Suppressor macrophage treated with lipopolysaccharide for 1 hour (primary cell): ENCODE measurements at regions not wholly inside any gene's neighbourhood (a gene's known extent, or its start where the extent isn't known, plus 50 kb on each side); places are given as distances from the start of the nearest gene placed in this dataset.
A peak's percentile ranks its signal among the peaks of the same experiment; 100 is the strongest.

ENCODE experiments used
- DNase-seq, 3 donors: peaks; one replicate each; pipeline ENCODE4 v3.0.0-alpha.2; 2020 to 2022

- DNase-seq = no peak
Measured at GRCh38 chr1:98420376-98421084, 241.0 kb upstream of the SNX7 start.

- peak; percentile 29 to 65 (median 63) for DNase-seq
Measured at GRCh38 chr1:98417820-98418219, 243.7 kb upstream of the SNX7 start.

GRCh38 chr1:98410082-98410481 lies 251.4 kb upstream of the SNX7 start:
- no peak for DNase-seq

GRCh38 chr1:98406352-98407088 lies 255.0 kb upstream of the SNX7 start:
- DNase-seq = no peak

- DNase-seq = peak in 1 of 3 donors; percentile 1
Measured at GRCh38 chr1:98405581-98406074, 255.9 kb upstream of the SNX7 start.

- no peak for DNase-seq
Measured at GRCh38 chr1:98404866-98405265, 256.7 kb upstream of the SNX7 start.

GRCh38 chr1:98403963-98404480 lies 257.5 kb upstream of the SNX7 start:
- DNase-seq = peak in 1 of 3 donors; percentile 48

- DNase-seq = no peak
Measured at GRCh38 chr1:98402860-98403259, 258.7 kb upstream of the SNX7 start.

- no peak for DNase-seq
Measured at GRCh38 chr1:98400446-98400845, 261.1 kb upstream of the SNX7 start.

- no peak for DNase-seq
Measured at GRCh38 chr1:98399218-98399617, 262.3 kb upstream of the SNX7 start.

GRCh38 chr1:98398649-98399048 lies 262.9 kb upstream of the SNX7 start:
- peak in 1 of 3 donors; percentile 24 for DNase-seq

- no peak for DNase-seq
Measured at GRCh38 chr1:98398092-98398491, 263.4 kb upstream of the SNX7 start.

GRCh38 chr1:98393719-98394118 lies 267.8 kb upstream of the SNX7 start:
- DNase-seq = no peak

GRCh38 chr1:98391175-98391574 lies 270.3 kb upstream of the SNX7 start:
- DNase-seq = no peak

GRCh38 chr1:98389809-98390208 lies 271.7 kb upstream of the SNX7 start:
- DNase-seq = peak in 2 of 3 donors; percentile 25 to 34

- DNase-seq = peak; percentile 23 to 64 (median 57)
Measured at GRCh38 chr1:98388441-98388840, 273.1 kb upstream of the SNX7 start.

GRCh38 chr1:98387701-98388100 lies 273.8 kb upstream of the SNX7 start:
- no peak for DNase-seq

GRCh38 chr1:98386675-98387440 lies 274.7 kb upstream of the SNX7 start:
- no peak for DNase-seq

GRCh38 chr1:98385652-98386051 lies 275.9 kb upstream of the SNX7 start:
- no peak for DNase-seq

GRCh38 chr1:98384461-98385141 lies 276.9 kb upstream of the SNX7 start:
- DNase-seq = no peak

GRCh38 chr1:98382986-98383740 lies 278.4 kb upstream of the SNX7 start:
- peak in 1 of 3 donors; percentile 6 for DNase-seq

- no peak for DNase-seq
Measured at GRCh38 chr1:98382586-98382985, 278.9 kb upstream of the SNX7 start.
